ENCODE measurements at regions not wholly inside any gene's neighbourhood (a gene's known extent, or its start where the extent isn't known, plus 50 kb on each side); places are given as distances from the start of the nearest gene placed in this dataset.

- H3K36me3 Mint-ChIP-seq (ENCODE audit: low read depth) = no peaks in the 10 kb centered on the region
- no peaks in the 10 kb centered on the region for H3K9me3 Mint-ChIP-seq
- H3K27ac Mint-ChIP-seq (ENCODE audit: unreplicated experiment) = no peak overlapping the region
- TF ChIP-seq CTCF (conservative IDR thresholded peaks at IDR 0.05) = no peak
- DNase-seq (ENCODE audit: low read depth, low spot score) = no peak
- H3K4me3 Mint-ChIP-seq = no peak overlapping the region
- peaks cover 8% of the 10 kb centered on the region for H3K27me3 Mint-ChIP-seq (ENCODE audit: low read depth)
- no peaks in the 10 kb centered on the region for H3K4me1 Mint-ChIP-seq
These were observed 681.7 kb upstream of the ADAMTS5 start for GRCh38 chr21:27648560-27648959.

DNA sequence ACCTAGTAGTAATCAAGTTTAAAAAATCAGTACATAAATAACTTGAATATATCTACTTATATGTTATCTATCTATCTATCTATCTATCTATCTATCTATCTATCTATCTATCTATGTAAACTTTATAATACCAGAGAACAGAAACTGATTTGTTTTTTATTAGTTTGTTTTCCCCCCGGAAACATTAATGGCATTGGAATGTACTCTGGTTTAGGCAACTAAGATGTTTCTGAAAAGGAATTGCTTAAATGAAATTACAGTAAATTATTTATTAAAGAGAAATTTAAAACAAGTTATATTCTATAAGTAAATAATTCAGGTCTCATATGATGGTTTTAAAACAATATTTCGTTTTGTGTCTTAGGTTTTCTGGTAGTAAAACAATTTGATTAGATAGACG lies 681.0 kb upstream of the ADAMTS5 start:
- no peaks in the 10 kb centered on the region for H3K9me3 Mint-ChIP-seq

GRCh38 chr21:27647401-27647800 lies 680.5 kb upstream of the ADAMTS5 start:
- no peaks in the 10 kb centered on the region for H3K9me3 Mint-ChIP-seq
- H3K4me3 Mint-ChIP-seq = no peak overlapping the region
- H3K27me3 Mint-ChIP-seq (ENCODE audit: low read depth) = no peaks in the 10 kb centered on the region
- TF ChIP-seq CTCF (conservative IDR thresholded peaks at IDR 0.05) = no peak
- no peak for DNase-seq (ENCODE audit: low read depth, low spot score)
- H3K36me3 Mint-ChIP-seq (ENCODE audit: low read depth) = no peaks in the 10 kb centered on the region
- H3K4me1 Mint-ChIP-seq = no peaks in the 10 kb centered on the region
- no peak overlapping the region for H3K27ac Mint-ChIP-seq (ENCODE audit: unreplicated experiment)

More for the DNA sequence above, 681.0 kb upstream of the ADAMTS5 start:
- H3K27me3 Mint-ChIP-seq (ENCODE audit: low read depth) = peaks cover 2% of the 10 kb centered on the region
- H3K36me3 Mint-ChIP-seq (ENCODE audit: low read depth) = no peaks in the 10 kb centered on the region
- no peaks in the 10 kb centered on the region for H3K4me1 Mint-ChIP-seq
- H3K4me3 Mint-ChIP-seq = no peak overlapping the region
- H3K27ac Mint-ChIP-seq (ENCODE audit: unreplicated experiment) = no peak overlapping the region
- no peak for DNase-seq (ENCODE audit: low read depth, low spot score)
- no peak for TF ChIP-seq CTCF (conservative IDR thresholded peaks at IDR 0.05)

DNA sequence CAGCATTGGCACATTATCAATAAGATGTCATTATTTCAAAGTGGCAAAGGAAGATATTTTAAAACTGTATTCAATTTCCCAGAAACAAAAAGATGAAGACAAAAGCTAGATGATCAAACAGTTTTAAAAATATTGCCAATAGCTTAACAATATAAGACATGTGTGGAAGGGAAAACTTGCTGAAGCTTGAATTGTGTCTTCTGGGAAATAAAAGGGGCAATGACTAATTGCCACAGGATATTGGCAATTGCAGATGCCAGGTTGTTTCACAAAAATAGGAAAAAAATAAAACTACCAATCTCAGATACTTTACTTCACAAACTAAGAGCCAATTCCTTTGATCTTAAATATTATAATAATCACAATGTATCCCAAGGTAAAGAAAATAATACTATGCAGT lies 679.8 kb upstream of the ADAMTS5 start:
- no peaks in the 10 kb centered on the region for H3K4me1 Mint-ChIP-seq
- TF ChIP-seq CTCF (conservative IDR thresholded peaks at IDR 0.05) = no peak
- no peaks in the 10 kb centered on the region for H3K36me3 Mint-ChIP-seq (ENCODE audit: low read depth)
- no peaks in the 10 kb centered on the region for H3K27me3 Mint-ChIP-seq (ENCODE audit: low read depth)
- no peak overlapping the region for H3K27ac Mint-ChIP-seq (ENCODE audit: unreplicated experiment)
- H3K4me3 Mint-ChIP-seq = no peak overlapping the region
- no peak for DNase-seq (ENCODE audit: low read depth, low spot score)
- no peaks in the 10 kb centered on the region for H3K9me3 Mint-ChIP-seq

- no peak overlapping the region for H3K27ac Mint-ChIP-seq (ENCODE audit: unreplicated experiment)
- no peaks in the 10 kb centered on the region for H3K9me3 Mint-ChIP-seq
- no peaks in the 10 kb centered on the region for H3K36me3 Mint-ChIP-seq (ENCODE audit: low read depth)
- no peaks in the 10 kb centered on the region for H3K4me1 Mint-ChIP-seq
- no peak overlapping the region for H3K4me3 Mint-ChIP-seq
- H3K27me3 Mint-ChIP-seq (ENCODE audit: low read depth) = no peaks in the 10 kb centered on the region
- TF ChIP-seq CTCF (conservative IDR thresholded peaks at IDR 0.05) = no peak
- no peak for DNase-seq (ENCODE audit: low read depth, low spot score)
These were observed 679.2 kb upstream of the ADAMTS5 start for GRCh38 chr21:27646056-27646455.

- Mint-ChIP-seq H3K4me1 (no peaks in the 10 kb centered on the region), H3K27ac (ENCODE audit: unreplicated experiment) (no peak overlapping the region), H3K36me3 (ENCODE audit: low read depth) (no peaks in the 10 kb centered on the region), H3K9me3 (no peaks in the 10 kb centered on the region), H3K4me3 (no peak overlapping the region), H3K27me3 (ENCODE audit: low read depth) (no peaks in the 10 kb centered on the region)
- TF ChIP-seq CTCF (conservative IDR thresholded peaks at IDR 0.05) = no peak
- DNase-seq (ENCODE audit: low read depth, low spot score) = no peak
These were observed 678.4 kb upstream of the ADAMTS5 start for GRCh38 chr21:27645285-27645684.

Data from neural crest cell (in vitro differentiated cells).